Medulla oblongata (tissue), 1 donor: ENCODE measurements at regions not wholly inside any gene's neighbourhood (a gene's known extent, or its start where the extent isn't known, plus 50 kb on each side); places are given as distances from the start of the nearest gene placed in this dataset.
"Not testable (repeated sequence)": the region's sequence is repeated elsewhere in the genome, so short reads cannot be mapped to it uniquely, and the experiment has no call there.

Source experiments
- DNase-seq: peaks from one replicate; pipeline ENCODE4 v3.0.0-alpha.2; 2015; ENCODE audit errors: extremely low spot score

GRCh38 chr4:128688846-128689437 lies 120.6 kb upstream of the JADE1 start:
- DNase-seq, result no peak

- no peak for DNase-seq
These were observed 121.3 kb upstream of the JADE1 start for GRCh38 chr4:128688033-128688721.

GRCh38 chr4:128686810-128687209 lies 122.7 kb upstream of the JADE1 start:
- DNase-seq, result no peak

GRCh38 chr4:128686032-128686465 lies 123.5 kb upstream of the JADE1 start:
- no peak for DNase-seq

- DNase-seq, result no peak
These were observed 125.5 kb upstream of the JADE1 start for GRCh38 chr4:128684016-128684415.

- DNase-seq, result no peak
These were observed 126.4 kb upstream of the JADE1 start for GRCh38 chr4:128682942-128683666.

- no peak for DNase-seq
These were observed 133.4 kb upstream of the JADE1 start for GRCh38 chr4:128676095-128676494.

GRCh38 chr4:128675083-128675482 lies 134.4 kb upstream of the JADE1 start:
- peak; percentile 12 for DNase-seq

- DNase-seq, result not testable (repeated sequence)
These were observed 136.3 kb upstream of the JADE1 start for GRCh38 chr4:128673159-128673558.

GRCh38 chr4:128672596-128672995 lies 136.9 kb upstream of the JADE1 start:
- not testable (repeated sequence) for DNase-seq

- no peak for DNase-seq
These were observed 139.0 kb upstream of the JADE1 start for GRCh38 chr4:128670513-128670912.

GRCh38 chr4:128668566-128668965 lies 140.9 kb upstream of the JADE1 start:
- peak; percentile 33 for DNase-seq

GRCh38 chr4:128665514-128665913 lies 144.0 kb upstream of the JADE1 start:
- DNase-seq, result no peak

- no peak for DNase-seq
These were observed 146.2 kb upstream of the JADE1 start for GRCh38 chr4:128663325-128663724.

- no peak for DNase-seq
These were observed 148.0 kb upstream of the JADE1 start for GRCh38 chr4:128661479-128661878.

- DNase-seq, result peak; percentile 59
These were observed 148.9 kb upstream of the JADE1 start for GRCh38 chr4:128660361-128661215.

GRCh38 chr4:128658214-128658631 lies 151.3 kb upstream of the JADE1 start:
- DNase-seq, result no peak

GRCh38 chr4:128657638-128658037 lies 151.9 kb upstream of the JADE1 start:
- DNase-seq, result no peak

- DNase-seq, result no peak
These were observed 155.0 kb upstream of the JADE1 start for GRCh38 chr4:128654465-128654864.

GRCh38 chr4:128653527-128654444 lies 155.7 kb upstream of the JADE1 start:
- peak; percentile 63 for DNase-seq
